ENCODE measurements at regions not wholly inside any gene's neighbourhood (a gene's known extent, or its start where the extent isn't known, plus 50 kb on each side); places are given as distances from the start of the nearest gene placed in this dataset.

- no peak for DNase-seq (ENCODE audit: low read depth)
Measured at GRCh38 chr15:66832664-66833063, 130.6 kb downstream of the SMAD6 start.

GRCh38 chr15:66833371-66833770 is 131.3 kb downstream of the SMAD6 start:
- no peak for DNase-seq (ENCODE audit: low read depth)

GRCh38 chr15:66833803-66834202 is 131.8 kb downstream of the SMAD6 start:
- DNase-seq (ENCODE audit: low read depth): no peak

- DNase-seq (ENCODE audit: low read depth): no peak
Measured at GRCh38 chr15:66834881-66835878, 133.1 kb downstream of the SMAD6 start.

- DNase-seq (ENCODE audit: low read depth): no peak
Measured at GRCh38 chr15:66836231-66837030, 134.4 kb downstream of the SMAD6 start.

- no peak for DNase-seq (ENCODE audit: low read depth)
Measured at GRCh38 chr15:66838202-66838601, 136.2 kb downstream of the SMAD6 start.

GRCh38 chr15:66838671-66839239 is 136.7 kb downstream of the SMAD6 start:
- no peak for DNase-seq (ENCODE audit: low read depth)

GRCh38 chr15:66839506-66840112 is 137.6 kb downstream of the SMAD6 start:
- DNase-seq (ENCODE audit: low read depth): no peak

GRCh38 chr15:66840615-66841390 is 138.8 kb downstream of the SMAD6 start:
- DNase-seq (ENCODE audit: low read depth): no peak

- peak; percentile 81 for DNase-seq (ENCODE audit: low read depth)
Measured at GRCh38 chr15:66841953-66842681, 140.1 kb downstream of the SMAD6 start.

GRCh38 chr15:66842710-66843441 is 140.8 kb downstream of the SMAD6 start:
- no peak for DNase-seq (ENCODE audit: low read depth)

- no peak for DNase-seq (ENCODE audit: low read depth)
Measured at GRCh38 chr15:66843581-66843980, 141.5 kb downstream of the SMAD6 start.

- DNase-seq (ENCODE audit: low read depth): no peak
Measured at GRCh38 chr15:66844041-66844746, 142.2 kb downstream of the SMAD6 start.

- DNase-seq (ENCODE audit: low read depth): no peak
Measured at GRCh38 chr15:66844747-66845145, 142.7 kb downstream of the SMAD6 start.

GRCh38 chr15:66845266-66845785 is 143.3 kb downstream of the SMAD6 start:
- no peak for DNase-seq (ENCODE audit: low read depth)

GRCh38 chr15:66846031-66846430 is 144.0 kb downstream of the SMAD6 start:
- DNase-seq (ENCODE audit: low read depth): no peak

GRCh38 chr15:66846811-66847210 is 144.8 kb downstream of the SMAD6 start:
- no peak for DNase-seq (ENCODE audit: low read depth)

GRCh38 chr15:66847565-66847991 is 145.5 kb downstream of the SMAD6 start:
- DNase-seq (ENCODE audit: low read depth): no peak

GRCh38 chr15:66848116-66848515 is 146.1 kb downstream of the SMAD6 start:
- DNase-seq (ENCODE audit: low read depth): no peak

Measured in GM04503 (cell line).